GM12878 (cell line): ENCODE measurements at regions not wholly inside any gene's neighbourhood (a gene's known extent, or its start where the extent isn't known, plus 50 kb on each side); places are given as distances from the start of the nearest gene placed in this dataset.

Source experiments
- ATAC-seq: fragments of 200-7000 bp; cut with Tn5 transposase; 3 replicates; pipeline ENCODE4 v1.9.1; 2020; ENCODE audit warnings: mild to moderate bottlenecking, moderate library complexity
- BruUV-seq: library from RNA; stranded (reverse); fragments of 400-500 nt; replicated peaks from 2 replicates; lab custom pipeline; 2021; lab: Mats Ljungman, UMichigan
- CTCF ChIA-PET: fragments of 300-600 bp; sonication (Branson Sonifier 250); formaldehyde crosslinking; extraction: SDS; loops from one replicate; lab custom pipeline; 2021; ENCODE audit warnings: inconsistent platforms; lab: Yijun Ruan, JAX
- POLR2A ChIA-PET: fragments of 350-600 bp; formaldehyde crosslinking; extraction: SDS; loops from one replicate; lab custom pipeline; 2021; ENCODE audit warnings: inconsistent platforms; lab: Charles Lee
- RAD21 ChIA-PET: fragments of 300-600 bp; sonication (Branson Sonifier 250); formaldehyde crosslinking; loops from one replicate; lab custom pipeline; 2023; ENCODE audit warnings: antibody characterized with exemption; ENCODE audit not compliant: unreplicated experiment; lab: Charles Lee
- SMC1A ChIA-PET: fragments of 300-600 bp; sonication (Branson Sonifier 250); formaldehyde crosslinking; loops from one replicate; lab custom pipeline; 2023; ENCODE audit not compliant: unreplicated experiment, uncharacterized antibody; lab: Charles Lee
- DNase-seq: peaks from one replicate; pipeline ENCODE4 v3.0.0-alpha.2; 2011; ENCODE audit warnings: low read depth, low spot score
- FAIRE-seq: peaks from 3 replicates; lab custom pipeline; 2011; peaks lifted over from hg19 to GRCh38; lab: Jason Lieb, UNC
- H2AFZ ChIP-seq: 2 replicates; pipeline ENCODE4 v1.6.0; 2011; ENCODE audit warnings: low read depth, low read length, control low read depth; ENCODE audit not compliant: control insufficient read depth
- H3K27ac ChIP-seq: 2 replicates; pipeline ENCODE4 v1.5.1; 2011; ENCODE audit warnings: control low read depth; ENCODE audit not compliant: control insufficient read depth, insufficient read depth
- H3K27me3 ChIP-seq, 2 experiments: replicated peaks in 1 of 2; 2 replicates each; pipeline versions ENCODE4 v1.6.0 to v1.6.1; 2011; ENCODE audit warnings: low read length in 1 of 2; ENCODE audit not compliant: control insufficient read depth in 2 of 2, insufficient read depth in 2 of 2
- H3K36me3 ChIP-seq, 2 experiments: 2 replicates each; pipeline ENCODE4 v1.5.1; 2011; ENCODE audit warnings: low read length in 1 of 2; ENCODE audit not compliant: control insufficient read depth in 2 of 2, insufficient read depth in 2 of 2
- H3K4me1 ChIP-seq: 2 replicates; pipeline ENCODE4 v1.6.1; 2011; ENCODE audit warnings: mild to moderate bottlenecking, low read length, moderate library complexity, mixed read lengths; ENCODE audit not compliant: control insufficient read depth, insufficient read depth
- H3K4me2 ChIP-seq: 2 replicates; pipeline ENCODE4 v1.6.0; 2011; ENCODE audit warnings: control low read depth; ENCODE audit not compliant: control insufficient read depth, insufficient read depth
- H3K4me3 ChIP-seq: fragments of 200-600 bp; sonication (generic); 2 replicates; pipeline ENCODE4 v1.5.1; 2016
- H3K79me2 ChIP-seq: 2 replicates; pipeline ENCODE4 v1.6.0; 2011; ENCODE audit warnings: low read length; ENCODE audit not compliant: control insufficient read depth, insufficient read depth
- H3K9ac ChIP-seq: 2 replicates; pipeline ENCODE4 v1.8.0; 2011; ENCODE audit warnings: low read length, control low read depth, mixed read lengths; ENCODE audit not compliant: control insufficient read depth, insufficient read depth
- H3K9me3 ChIP-seq: replicated peaks from 3 replicates; pipeline ENCODE4 v1.5.1; 2011; ENCODE audit warnings: mild to moderate bottlenecking, low read length; ENCODE audit not compliant: control insufficient read depth, insufficient read depth
- H4K20me1 ChIP-seq: 2 replicates; pipeline ENCODE4 v1.6.0; 2011; ENCODE audit not compliant: control insufficient read depth, insufficient read depth
- E2F8 ChIP-seq: fragments of 450-650 bp; IDR thresholded peaks from 2 replicates; pipeline ENCODE4 v1.6.1; 2018; ENCODE audit warnings: mild to moderate bottlenecking, low read depth, moderate library complexity; ENCODE audit not compliant: partially characterized antibody
- E4F1 ChIP-seq: fragments of 450-650 bp; IDR thresholded peaks from 2 replicates; pipeline ENCODE4 v1.6.1; 2018; ENCODE audit warnings: borderline replicate concordance, mild to moderate bottlenecking; ENCODE audit not compliant: partially characterized antibody
- GABPA ChIP-seq: IDR thresholded peaks from 2 replicates; pipeline ENCODE4 v1.6.1; 2014; ENCODE audit warnings: antibody characterized with exemption, low read depth, mild to moderate bottlenecking, inconsistent platforms
- IKZF2 ChIP-seq, 2 experiments: fragments of 450-650 bp; IDR thresholded peaks; 2 replicates each; pipeline ENCODE4 v1.6.1; 2017; ENCODE audit warnings: mild to moderate bottlenecking in 2 of 2, moderate library complexity in 2 of 2
- KAT2A ChIP-seq: conservative IDR thresholded peaks from 2 replicates; pipeline ENCODE4 v1.6.1; 2011; ENCODE audit warnings: low read depth, low read length; ENCODE audit not compliant: control insufficient read depth
- LARP7 ChIP-seq: fragments of 450-650 bp; IDR thresholded peaks from 2 replicates; pipeline ENCODE4 v1.6.1; 2017; ENCODE audit warnings: mild to moderate bottlenecking
- NFXL1 ChIP-seq: fragments of 450-650 bp; IDR thresholded peaks from 2 replicates; pipeline ENCODE4 v1.6.1; 2017; ENCODE audit warnings: antibody characterized with exemption, mild to moderate bottlenecking, borderline replicate concordance
- PAX5 ChIP-seq: IDR thresholded peaks from 2 replicates; pipeline ENCODE4 v1.6.1; 2011; ENCODE audit warnings: low read depth, low read length, borderline replicate concordance
- PAX8 ChIP-seq: fragments of 450-650 bp; IDR thresholded peaks from 2 replicates; pipeline ENCODE4 v1.6.1; 2017; ENCODE audit warnings: mild to moderate bottlenecking, moderate library complexity
- PKNOX1 ChIP-seq: fragments of 450-650 bp; IDR thresholded peaks from 2 replicates; pipeline ENCODE4 v1.6.1; 2016; ENCODE audit warnings: mild to moderate bottlenecking
- PML ChIP-seq: IDR thresholded peaks from 2 replicates; pipeline ENCODE4 v1.6.1; 2012; ENCODE audit warnings: low read length, inconsistent platforms
- POLR2AphosphoS2 ChIP-seq: IDR thresholded peaks from 2 replicates; pipeline ENCODE4 v1.6.1; 2011; ENCODE audit warnings: low read depth, mild to moderate bottlenecking, low read length, improper control_type of control experiment, moderate library complexity
- RCOR1 ChIP-seq: conservative IDR thresholded peaks from 2 replicates; pipeline ENCODE4 v1.6.1; 2012; ENCODE audit warnings: low read depth, low read length, improper control_type of control experiment
- SUZ12 ChIP-seq: fragments of 200-600 bp; sonication (generic); IDR thresholded peaks from one replicate; pipeline ENCODE4 v1.6.1; 2018; ENCODE audit warnings: antibody characterized with exemption, mild to moderate bottlenecking; ENCODE audit not compliant: unreplicated experiment
- WRNIP1 ChIP-seq: IDR thresholded peaks from 2 replicates; pipeline ENCODE4 v1.6.1; 2011; ENCODE audit warnings: low read depth, low read length, improper control_type of control experiment, borderline replicate concordance
- whole genome bisulfite sequencing: methylation state at CpG from one replicate; pipeline ENCODE4 v1.1.6; 2016; ENCODE audit warnings: low lambda C conversion rate; ENCODE audit not compliant: insufficient replicate concordance, insufficient coverage; ENCODE audit errors: missing lambda C conversion rate; 5-methylcytosine and 5-hydroxymethylcytosine counted together
- in situ Hi-C: fragments of 300-500 bp; cut with MboI; formaldehyde crosslinking; loops from 9 replicates; pipeline ENCODE4 v1.14.3; 2018; ENCODE audit warnings: mixed read lengths
- intact Hi-C: fragments of 100-400 bp; cut with micrococcal nuclease; formaldehyde crosslinking; loops from one replicate; pipeline ENCODE4 v1.14.2; 2022; ENCODE audit not compliant: unreplicated experiment

GRCh38 chr9:106621313-106622163 lies 241.4 kb upstream of the ZNF462 start:
- Histone ChIP-seq H3K9ac (no peak overlapping the region), H4K20me1 (no peaks in the 10 kb centered on the region), H3K4me3 (no peak overlapping the region), H3K36me3 (no peaks in the 10 kb centered on the region), H3K4me1 (no peaks in the 10 kb centered on the region), H3K4me2 (no peak overlapping the region), H3K79me2 (no peaks in the 10 kb centered on the region), H2AFZ (no peak overlapping the region), H3K27ac (no peak overlapping the region), H3K27me3 (no peaks in the 10 kb centered on the region), H3K9me3 (no peaks in the 10 kb centered on the region)
- no TSS peak for BruUV-seq
- RAD21 ChIA-PET = no interaction called here
- in situ Hi-C loops = no loop called here
- FAIRE-seq (no peak), DNase-seq (no peak), ATAC-seq (no peak)
- intact Hi-C loops = no loop called here
- SMC1A ChIA-PET = interaction anchor here (0.6 kb wide), 1 partner anchor 402 kb away, joined by 3 read pairs; no protein-coding TSS in a partner anchor
- POLR2A ChIA-PET = interaction anchor here (0.5 kb wide), 1 partner anchor 1928 kb away, joined by 4 read pairs; no protein-coding TSS in a partner anchor
- WGBS = 48% methylated on average over 14 of the region's 14 CpGs
- CTCF ChIA-PET = interaction anchor here (1.5 kb wide), 1 partner anchor 12 kb away, joined by 3 read pairs; no protein-coding TSS in a partner anchor
- no peak for TF ChIP-seq POLR2AphosphoS2
- TF ChIP-seq NFXL1 = no peak
- TF ChIP-seq E2F8 = no peak
- TF ChIP-seq PML = no peak
- TF ChIP-seq PAX5 = no peak
- TF ChIP-seq GABPA = no peak
- no peak for TF ChIP-seq PAX8
- TF ChIP-seq PKNOX1 = no peak
- no peak for TF ChIP-seq IKZF2 (IDR thresholded peaks at IDR 0.05)
- TF ChIP-seq RCOR1 = no peak
- no peak for TF ChIP-seq KAT2A
- no peak for TF ChIP-seq LARP7
- TF ChIP-seq WRNIP1 = no peak
- no peak for TF ChIP-seq SUZ12
- no peak for TF ChIP-seq E4F1
